ENCODE measurements at regions not wholly inside any gene's neighbourhood (a gene's known extent, or its start where the extent isn't known, plus 50 kb on each side); places are given as distances from the start of the nearest gene placed in this dataset.

DNA sequence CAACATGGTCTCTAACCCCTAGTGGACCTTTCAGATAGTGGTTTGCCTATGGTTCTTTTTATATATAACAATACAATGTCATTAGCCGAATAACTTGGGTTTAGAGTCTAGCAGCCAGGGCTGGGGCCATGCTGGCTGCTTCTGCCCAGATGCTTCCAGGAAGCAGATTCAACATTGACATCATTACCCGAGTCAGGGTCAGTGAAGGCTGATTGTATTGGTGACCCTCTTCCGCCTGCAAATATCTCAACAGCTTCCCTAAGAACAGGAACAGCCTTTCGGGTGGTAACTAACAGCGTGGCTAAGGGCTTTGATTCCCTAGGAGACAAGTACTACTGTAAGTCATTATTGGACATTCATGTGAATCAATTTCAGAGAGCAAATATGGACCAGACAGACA is 476.4 kb downstream of the UQCRFS1 start:
- TF ChIP-seq POLR2A (IDR thresholded peaks at IDR 0.05): no peak
- TF ChIP-seq, protein P1, sequence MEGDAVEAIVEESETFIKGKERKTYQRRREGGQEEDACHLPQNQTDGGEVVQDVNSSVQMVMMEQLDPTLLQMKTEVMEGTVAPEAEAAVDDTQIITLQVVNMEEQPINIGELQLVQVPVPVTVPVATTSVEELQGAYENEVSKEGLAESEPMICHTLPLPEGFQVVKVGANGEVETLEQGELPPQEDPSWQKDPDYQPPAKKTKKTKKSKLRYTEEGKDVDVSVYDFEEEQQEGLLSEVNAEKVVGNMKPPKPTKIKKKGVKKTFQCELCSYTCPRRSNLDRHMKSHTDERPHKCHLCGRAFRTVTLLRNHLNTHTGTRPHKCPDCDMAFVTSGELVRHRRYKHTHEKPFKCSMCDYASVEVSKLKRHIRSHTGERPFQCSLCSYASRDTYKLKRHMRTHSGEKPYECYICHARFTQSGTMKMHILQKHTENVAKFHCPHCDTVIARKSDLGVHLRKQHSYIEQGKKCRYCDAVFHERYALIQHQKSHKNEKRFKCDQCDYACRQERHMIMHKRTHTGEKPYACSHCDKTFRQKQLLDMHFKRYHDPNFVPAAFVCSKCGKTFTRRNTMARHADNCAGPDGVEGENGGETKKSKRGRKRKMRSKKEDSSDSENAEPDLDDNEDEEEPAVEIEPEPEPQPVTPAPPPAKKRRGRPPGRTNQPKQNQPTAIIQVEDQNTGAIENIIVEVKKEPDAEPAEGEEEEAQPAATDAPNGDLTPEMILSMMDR (IDR thresholded peaks at IDR 0.05): no peak

All from sigmoid colon (tissue), 3 donors.